ENCODE measurements at regions not wholly inside any gene's neighbourhood (a gene's known extent, or its start where the extent isn't known, plus 50 kb on each side); places are given as distances from the start of the nearest gene placed in this dataset.

DNA sequence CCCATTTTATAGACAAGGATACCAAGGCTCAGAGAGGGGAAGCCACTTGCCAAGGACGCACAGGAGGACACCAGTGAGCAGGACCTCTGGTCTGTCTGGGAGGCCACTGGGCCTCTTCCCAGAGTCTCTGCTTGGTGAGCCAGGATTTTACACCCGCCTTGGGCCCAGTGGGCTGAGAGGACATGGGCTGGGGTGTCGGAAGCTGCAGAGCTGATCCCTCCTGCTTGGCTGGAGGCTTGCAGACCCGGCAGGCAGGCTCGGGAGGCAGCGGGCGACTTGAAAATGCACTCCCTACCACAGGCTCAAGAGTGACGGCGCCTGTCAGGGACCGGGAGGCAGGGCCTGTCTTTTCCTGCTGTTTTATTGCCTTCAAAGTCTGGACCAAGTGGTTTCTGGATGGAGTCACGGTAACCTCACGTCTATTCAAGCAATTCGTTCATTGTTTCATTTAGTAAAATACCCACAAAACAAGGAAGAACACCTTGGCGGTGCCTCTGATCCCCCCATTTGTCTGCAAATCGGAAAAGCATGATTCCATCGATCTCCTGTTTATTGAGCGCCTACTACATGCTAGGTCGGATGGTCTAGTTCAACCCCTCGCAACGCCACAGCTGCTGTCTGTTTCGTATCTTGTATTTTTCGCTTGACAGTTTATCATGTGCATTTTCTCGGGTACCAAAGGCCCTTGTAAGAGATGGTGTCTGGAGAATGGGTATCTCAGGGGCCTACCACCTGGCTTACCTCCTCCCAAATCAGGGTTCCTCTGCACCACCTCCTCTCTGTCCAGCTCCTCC lies 108.1 kb upstream of the IER5L start:
- no peak overlapping the region for H3K27ac Mint-ChIP-seq

DNA sequence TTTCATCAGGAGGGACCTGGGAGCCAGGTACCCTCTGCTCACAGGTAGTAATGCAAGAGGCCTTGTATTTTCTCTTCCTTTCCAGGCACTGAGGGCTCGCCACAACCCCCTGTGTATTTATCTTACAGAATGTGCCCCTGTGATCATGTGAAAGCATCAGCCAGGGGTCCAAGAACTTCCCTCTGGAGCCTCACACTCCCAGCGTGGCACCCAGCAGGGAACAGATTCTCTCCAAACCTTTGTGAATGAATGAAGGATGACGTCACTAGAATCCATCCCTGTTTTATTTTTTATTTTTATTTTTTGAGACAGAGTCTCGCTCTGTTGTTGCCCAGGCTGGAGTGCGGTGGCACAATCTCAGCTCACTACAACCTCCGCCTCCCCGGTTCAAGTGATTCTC lies 107.3 kb upstream of the IER5L start:
- Mint-ChIP-seq H3K4me3 (ENCODE audit: low read depth) (no peak overlapping the region), H3K27ac (no peak overlapping the region), H3K36me3 (ENCODE audit: low read depth) (no peaks in the 10 kb centered on the region), H3K4me1 (ENCODE audit: low read depth) (no peaks in the 10 kb centered on the region), H3K27me3 (ENCODE audit: low read depth) (no peaks in the 10 kb centered on the region), H3K9me3 (no peaks in the 10 kb centered on the region)
- intact Hi-C loops (cut with micrococcal nuclease), result no loop called here
- no peak for DNase-seq (ENCODE audit: low spot score)

More for the DNA sequence above, 108.1 kb upstream of the IER5L start:
- Mint-ChIP-seq H3K36me3 (ENCODE audit: low read depth) (no peaks in the 10 kb centered on the region), H3K27me3 (ENCODE audit: low read depth) (no peaks in the 10 kb centered on the region), H3K4me3 (ENCODE audit: low read depth) (no peak overlapping the region), H3K4me1 (ENCODE audit: low read depth) (no peaks in the 10 kb centered on the region), H3K9me3 (no peaks in the 10 kb centered on the region)
- intact Hi-C loops (cut with micrococcal nuclease), result no loop called here
- no peak for DNase-seq (ENCODE audit: low spot score)

DNA sequence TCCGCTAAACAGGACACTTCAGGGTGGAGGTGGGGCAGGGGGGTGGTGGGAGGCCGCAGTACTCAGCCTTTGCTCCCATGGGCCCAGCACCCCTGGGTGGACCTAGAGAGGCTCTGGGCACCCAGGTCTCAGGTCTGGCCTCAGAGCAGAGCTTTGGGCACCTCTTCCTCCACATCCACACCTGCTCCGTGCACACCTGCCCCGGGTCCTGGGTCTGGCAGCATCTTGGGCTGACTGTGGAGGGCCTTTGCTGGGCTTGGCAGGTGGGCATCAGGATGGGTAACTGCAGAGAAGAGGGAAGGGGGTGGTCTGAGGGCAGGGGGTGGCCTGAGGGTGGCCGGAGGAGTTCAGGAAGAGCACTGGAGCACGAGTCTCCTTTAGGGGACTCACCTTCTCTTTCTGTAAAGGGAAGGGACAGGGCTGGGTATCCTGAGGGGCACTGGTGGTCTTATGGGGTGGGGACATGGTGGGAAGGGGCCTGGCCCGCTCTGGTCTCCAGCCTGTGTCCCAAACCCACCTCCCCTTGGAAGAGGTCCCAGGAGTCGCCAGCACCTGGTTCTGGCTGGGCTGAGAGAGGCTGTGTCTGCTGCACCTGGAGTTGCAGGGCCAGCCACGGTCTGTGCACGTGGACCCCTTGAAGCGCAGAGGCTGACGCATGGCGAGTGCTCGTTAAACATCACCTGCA lies 106.7 kb upstream of the IER5L start:
- Mint-ChIP-seq H3K27me3 (ENCODE audit: low read depth) (no peaks in the 10 kb centered on the region), H3K27ac (no peak overlapping the region), H3K4me3 (ENCODE audit: low read depth) (no peak overlapping the region), H3K4me1 (ENCODE audit: low read depth) (no peaks in the 10 kb centered on the region), H3K9me3 (no peaks in the 10 kb centered on the region), H3K36me3 (ENCODE audit: low read depth) (no peaks in the 10 kb centered on the region)
- DNase-seq (ENCODE audit: low spot score), result no peak
- intact Hi-C loops (cut with micrococcal nuclease), result no loop called here

DNA sequence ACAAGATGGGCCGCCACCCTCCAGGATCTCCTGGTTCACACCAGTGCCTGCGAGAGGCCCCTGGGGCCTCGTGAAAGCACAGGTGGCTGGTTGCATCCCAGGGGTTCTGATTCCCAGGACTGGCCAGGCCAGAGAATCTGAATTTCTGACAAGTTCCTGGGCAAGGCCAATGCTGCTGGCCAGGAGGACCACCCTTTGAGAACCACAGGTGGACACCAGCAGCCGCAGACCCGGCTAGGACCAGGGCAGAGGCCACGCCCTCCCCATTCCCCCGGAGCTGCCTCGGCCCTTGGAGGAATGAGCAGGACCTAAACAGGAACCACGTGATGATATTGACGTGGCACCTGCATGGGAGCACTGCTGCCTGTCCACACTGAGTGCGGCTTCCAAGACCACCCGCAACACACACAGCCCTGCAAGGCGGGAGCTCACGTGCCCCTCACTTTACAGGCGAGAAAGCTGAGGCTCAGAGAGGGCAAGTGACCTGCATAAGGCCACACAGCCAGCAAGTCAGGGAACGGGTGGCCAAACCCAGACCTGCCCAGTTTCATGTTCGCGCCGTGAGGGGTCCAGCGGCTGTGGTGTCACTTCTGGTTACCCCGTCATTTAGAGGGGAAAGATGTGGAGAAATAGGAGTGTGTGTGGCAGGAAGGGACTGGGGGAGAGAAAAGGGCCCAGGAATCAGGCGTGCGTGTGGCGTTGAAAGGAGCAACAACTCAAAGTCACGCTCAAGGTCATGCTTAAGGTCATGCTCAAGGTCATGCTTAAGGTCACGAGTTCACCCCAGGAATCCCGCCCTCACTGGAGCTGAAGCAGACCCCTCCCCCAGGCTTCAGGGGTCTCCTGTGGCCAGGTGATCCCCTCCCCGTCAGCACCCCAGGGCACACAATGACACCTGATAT lies 105.9 kb upstream of the IER5L start:
- H3K27ac Mint-ChIP-seq, result no peak overlapping the region
- intact Hi-C loops (cut with micrococcal nuclease), result no loop called here
- H3K27me3 Mint-ChIP-seq (ENCODE audit: low read depth), result no peaks in the 10 kb centered on the region
- no peaks in the 10 kb centered on the region for H3K36me3 Mint-ChIP-seq (ENCODE audit: low read depth)
- no peak for DNase-seq (ENCODE audit: low spot score)
- no peaks in the 10 kb centered on the region for H3K9me3 Mint-ChIP-seq
- H3K4me1 Mint-ChIP-seq (ENCODE audit: low read depth), result no peaks in the 10 kb centered on the region
- no peak overlapping the region for H3K4me3 Mint-ChIP-seq (ENCODE audit: low read depth)

DNA sequence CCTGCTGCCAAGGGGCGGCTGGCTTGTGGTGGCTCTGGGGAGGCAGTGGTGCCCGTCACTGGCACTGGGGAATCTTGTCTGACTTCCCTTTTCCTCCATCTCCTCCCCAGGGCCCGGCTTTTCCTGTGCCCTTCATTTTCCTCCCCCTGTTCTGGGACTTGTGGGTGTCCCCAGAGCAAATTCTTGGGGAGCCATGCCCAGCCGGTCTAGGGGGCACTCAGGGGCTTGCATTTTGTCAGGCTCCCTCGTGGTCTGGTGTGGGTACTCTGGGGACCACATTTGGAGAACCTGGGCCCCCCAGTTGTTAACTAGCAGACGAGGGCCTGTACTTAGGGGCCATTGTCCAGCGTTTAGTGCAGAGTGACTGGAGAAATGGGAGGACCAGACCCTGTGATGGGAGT lies 105.2 kb upstream of the IER5L start:
- no peaks in the 10 kb centered on the region for H3K4me1 Mint-ChIP-seq (ENCODE audit: low read depth)

DNA sequence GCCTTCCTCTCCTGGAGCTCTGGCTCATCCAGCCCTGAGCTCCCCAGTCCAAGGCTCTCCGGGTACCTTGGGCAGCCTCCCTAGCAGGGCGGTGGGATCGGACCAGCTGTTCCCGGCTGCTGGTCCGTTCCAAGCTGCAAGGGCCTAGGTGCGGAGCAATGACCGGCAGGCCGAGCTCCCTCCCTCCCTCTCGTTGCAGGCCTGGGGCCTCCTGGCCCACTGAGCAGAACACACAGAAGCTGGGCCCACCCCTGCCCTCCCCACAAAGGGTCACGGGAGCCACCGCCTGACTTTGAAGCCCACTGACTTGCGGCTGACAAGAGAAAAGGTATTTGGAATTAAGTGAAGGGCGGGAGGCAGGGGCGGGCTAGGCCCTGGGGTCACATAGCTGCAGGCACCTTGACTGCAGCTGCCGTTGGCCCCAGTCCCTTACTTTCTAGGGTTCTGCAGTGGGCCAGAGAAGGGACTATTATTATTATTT lies 104.7 kb upstream of the IER5L start:
- Mint-ChIP-seq H3K9me3 (no peaks in the 10 kb centered on the region), H3K4me3 (ENCODE audit: low read depth) (no peak overlapping the region), H3K27me3 (ENCODE audit: low read depth) (no peaks in the 10 kb centered on the region), H3K27ac (no peak overlapping the region), H3K36me3 (ENCODE audit: low read depth) (no peaks in the 10 kb centered on the region), H3K4me1 (ENCODE audit: low read depth) (no peaks in the 10 kb centered on the region)
- no peak for DNase-seq (ENCODE audit: low spot score)
- intact Hi-C loops (cut with micrococcal nuclease), result no loop called here

More for the DNA sequence above, 105.2 kb upstream of the IER5L start:
- Mint-ChIP-seq H3K36me3 (ENCODE audit: low read depth) (no peaks in the 10 kb centered on the region), H3K27me3 (ENCODE audit: low read depth) (no peaks in the 10 kb centered on the region), H3K9me3 (no peaks in the 10 kb centered on the region), H3K27ac (no peak overlapping the region), H3K4me3 (ENCODE audit: low read depth) (no peak overlapping the region)
- intact Hi-C loops (cut with micrococcal nuclease), result no loop called here
- no peak for DNase-seq (ENCODE audit: low spot score)

DNA sequence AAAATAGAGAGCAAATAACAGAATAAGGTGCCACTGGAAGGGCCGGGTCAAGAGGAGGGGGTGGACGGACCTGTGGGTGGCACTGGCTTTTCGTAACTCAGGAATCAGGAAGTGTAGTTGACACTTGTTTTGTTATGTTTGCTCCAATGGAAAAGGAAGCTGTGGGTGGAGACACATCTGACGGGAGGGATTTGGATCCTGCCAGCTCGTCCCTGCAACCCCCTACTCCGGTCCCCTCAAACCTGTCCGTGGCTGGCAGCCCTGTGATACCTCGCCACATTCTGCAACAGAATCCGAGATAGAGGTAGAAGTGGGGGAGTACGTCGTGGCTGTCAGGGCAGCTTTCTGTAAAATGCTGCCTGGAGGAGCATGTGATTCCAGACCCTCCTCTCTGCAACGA lies 104.2 kb upstream of the IER5L start:
- DNase-seq (ENCODE audit: low spot score), result no peak
- H3K36me3 Mint-ChIP-seq (ENCODE audit: low read depth), result no peaks in the 10 kb centered on the region
- no peaks in the 10 kb centered on the region for H3K9me3 Mint-ChIP-seq
- H3K4me1 Mint-ChIP-seq (ENCODE audit: low read depth), result no peaks in the 10 kb centered on the region
- peaks cover 2% of the 10 kb centered on the region for H3K27me3 Mint-ChIP-seq (ENCODE audit: low read depth)
- intact Hi-C loops (cut with micrococcal nuclease), result no loop called here
- H3K4me3 Mint-ChIP-seq (ENCODE audit: low read depth), result no peak overlapping the region
- no peak overlapping the region for H3K27ac Mint-ChIP-seq

DNA sequence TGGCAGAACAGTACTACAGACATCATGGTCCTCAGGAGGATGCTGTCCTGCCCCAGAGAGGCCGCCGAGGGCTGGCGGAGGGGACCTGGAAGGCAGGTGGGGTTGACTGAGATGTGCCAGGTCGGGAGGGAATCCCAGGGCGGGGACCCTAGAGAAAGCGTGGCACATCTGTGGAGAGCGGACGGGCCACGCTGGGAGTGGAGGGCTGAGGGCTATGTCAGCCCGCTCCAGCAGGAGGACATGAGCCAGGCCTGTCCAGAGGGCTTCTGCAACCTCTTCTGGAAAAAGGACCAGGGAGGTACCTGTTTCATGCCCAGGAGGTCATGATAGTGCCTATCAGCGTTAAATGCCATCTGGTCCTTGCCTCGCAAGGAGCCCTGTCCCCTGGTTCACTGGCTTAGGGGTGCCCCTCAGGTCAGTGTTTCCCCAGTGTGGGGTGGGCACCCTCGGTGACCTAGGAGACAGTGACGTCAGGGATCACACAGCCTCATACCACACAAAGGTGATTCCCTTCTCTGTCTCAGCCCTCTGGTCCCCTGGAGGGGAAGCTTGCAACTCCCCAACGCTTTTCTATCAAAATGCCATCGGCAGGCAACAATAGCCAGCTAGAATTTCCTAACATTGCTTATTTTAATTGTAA lies 103.6 kb upstream of the IER5L start:
- Mint-ChIP-seq H3K36me3 (ENCODE audit: low read depth) (no peaks in the 10 kb centered on the region), H3K4me3 (ENCODE audit: low read depth) (no peak overlapping the region), H3K27ac (no peak overlapping the region), H3K4me1 (ENCODE audit: low read depth) (peaks cover under 1% of the 10 kb centered on the region), H3K27me3 (ENCODE audit: low read depth) (peaks cover 8% of the 10 kb centered on the region), H3K9me3 (no peaks in the 10 kb centered on the region)
- DNase-seq (ENCODE audit: low spot score), result no peak
- intact Hi-C loops (cut with micrococcal nuclease), result no loop called here

DNA sequence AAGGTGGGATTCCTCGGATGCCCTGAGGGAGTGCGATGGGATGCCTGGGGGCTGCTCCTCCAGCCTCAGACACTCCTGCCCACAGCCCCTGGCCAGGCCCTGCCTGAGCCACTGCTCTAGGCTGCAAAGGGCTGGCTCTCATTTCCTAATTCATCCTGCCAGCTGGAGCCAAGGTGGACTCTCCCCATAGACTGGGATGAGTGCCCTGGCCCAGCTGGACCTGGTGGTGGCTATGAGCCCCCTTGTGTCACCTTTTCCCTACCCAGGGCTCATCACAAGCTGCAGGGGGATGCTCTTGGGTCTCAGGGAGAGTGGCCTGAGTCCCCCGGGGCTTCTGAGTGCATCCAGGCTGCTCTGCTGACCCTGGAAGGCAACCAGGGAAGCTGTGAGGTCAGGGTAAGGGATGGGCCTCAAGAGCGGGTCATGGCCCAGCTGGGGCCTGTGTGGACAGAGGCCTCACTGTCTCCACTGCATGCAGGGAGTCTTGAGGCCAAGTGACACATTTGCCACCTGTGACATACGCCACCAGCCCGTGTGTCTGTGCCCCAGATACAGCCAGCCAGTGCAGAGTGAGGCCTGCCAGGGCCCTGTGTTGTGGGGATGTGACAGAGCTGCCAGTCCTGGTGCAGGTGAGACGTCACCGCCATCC lies 102.7 kb upstream of the IER5L start:
- H3K27me3 Mint-ChIP-seq (ENCODE audit: low read depth), result peaks cover 17% of the 10 kb centered on the region
- H3K9me3 Mint-ChIP-seq, result no peaks in the 10 kb centered on the region
- no peak overlapping the region for H3K27ac Mint-ChIP-seq
- intact Hi-C loops (cut with micrococcal nuclease), result no loop called here
- peaks cover 2% of the 10 kb centered on the region for H3K4me1 Mint-ChIP-seq (ENCODE audit: low read depth)
- DNase-seq (ENCODE audit: low spot score), result no peak
- no peaks in the 10 kb centered on the region for H3K36me3 Mint-ChIP-seq (ENCODE audit: low read depth)
- H3K4me3 Mint-ChIP-seq (ENCODE audit: low read depth), result no peak overlapping the region

DNA sequence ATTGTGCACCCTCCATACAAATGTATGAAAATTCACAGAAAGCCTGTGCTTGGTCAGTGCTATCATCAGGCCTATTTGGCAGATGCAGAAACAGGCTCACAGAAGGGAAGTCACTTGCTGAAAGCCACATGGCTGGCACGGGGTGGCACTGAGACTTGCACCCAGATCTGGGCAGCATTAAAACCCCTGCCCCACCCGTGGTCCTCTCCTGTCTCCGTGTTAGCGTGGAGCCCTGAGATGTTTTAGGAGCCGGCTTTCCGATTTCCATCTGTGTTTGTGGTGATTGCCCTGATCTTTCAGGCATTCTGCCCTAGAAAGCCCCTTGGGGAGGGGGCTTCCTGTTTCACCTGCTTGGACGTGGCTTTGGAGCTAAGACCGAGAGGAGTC lies 102.2 kb upstream of the IER5L start:
- no peaks in the 10 kb centered on the region for H3K36me3 Mint-ChIP-seq (ENCODE audit: low read depth)
- intact Hi-C loops (cut with micrococcal nuclease), result no loop called here
- DNase-seq (ENCODE audit: low spot score), result no peak
- peaks cover 2% of the 10 kb centered on the region for H3K4me1 Mint-ChIP-seq (ENCODE audit: low read depth)
- no peak overlapping the region for H3K4me3 Mint-ChIP-seq (ENCODE audit: low read depth)
- no peaks in the 10 kb centered on the region for H3K9me3 Mint-ChIP-seq
- no peak overlapping the region for H3K27ac Mint-ChIP-seq
- peaks cover 21% of the 10 kb centered on the region for H3K27me3 Mint-ChIP-seq (ENCODE audit: low read depth)

DNA sequence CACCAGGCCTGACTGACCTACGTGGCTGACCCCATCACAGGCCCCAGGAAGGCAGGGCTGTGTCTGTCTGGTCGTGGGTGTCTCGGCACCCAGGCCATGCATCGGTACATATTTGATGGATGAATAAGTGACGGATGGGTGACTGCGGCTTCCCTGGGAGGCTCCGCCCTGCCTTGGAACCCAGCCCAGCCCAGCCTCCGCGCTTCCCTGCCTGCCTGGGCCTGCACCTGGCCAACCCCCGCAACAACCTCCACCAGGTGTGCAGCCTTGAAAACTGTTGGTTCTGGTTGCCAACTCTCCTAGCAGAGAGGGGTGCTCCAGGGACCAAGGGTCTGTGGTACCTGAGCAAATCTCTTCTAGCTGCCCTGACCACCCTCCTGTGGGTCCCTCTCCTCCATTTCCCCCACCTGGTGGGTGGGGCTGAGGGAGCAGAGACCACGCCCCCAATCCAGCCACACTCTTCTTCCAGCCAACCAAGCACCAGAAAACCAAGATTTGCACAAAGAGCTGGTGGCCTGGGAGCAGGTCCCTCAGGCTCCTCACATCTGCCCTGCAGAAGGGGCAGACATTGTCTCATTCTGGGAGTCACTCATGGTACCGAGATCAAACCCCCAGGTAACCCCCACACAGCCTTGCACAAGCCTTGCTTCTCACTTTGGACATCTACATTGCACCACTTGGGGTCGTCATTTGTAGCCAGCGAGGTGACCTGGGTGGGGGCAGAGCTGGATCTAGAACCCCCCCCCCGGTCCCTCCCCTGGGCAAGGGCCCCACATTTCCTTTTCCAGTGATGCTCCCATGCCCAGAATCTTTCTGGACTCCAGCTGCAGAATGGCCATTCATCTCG lies 100.6 kb upstream of the IER5L start:
- Mint-ChIP-seq H3K36me3 (ENCODE audit: low read depth) (no peaks in the 10 kb centered on the region), H3K27ac (no peak overlapping the region), H3K4me3 (ENCODE audit: low read depth) (no peak overlapping the region), H3K4me1 (ENCODE audit: low read depth) (peaks cover 2% of the 10 kb centered on the region), H3K9me3 (no peaks in the 10 kb centered on the region), H3K27me3 (ENCODE audit: low read depth) (peaks cover 32% of the 10 kb centered on the region)
- intact Hi-C loops (cut with micrococcal nuclease), result no loop called here
- no peak for DNase-seq (ENCODE audit: low spot score)

Measured in activated T-helper 2 cell treated with anti-CD3 and anti-CD28 coated beads, Interferon-gamma antibody, Interleukin-2, Interleukin-4, amounts not matched to agents 10 μg/mL and 5 μg/mL and 100 μg/mL, durations not matched to agents 14 hours and 24 hours and 36 hours (primary cell).